ENCODE measurements at regions not wholly inside any gene's neighbourhood (a gene's known extent, or its start where the extent isn't known, plus 50 kb on each side); places are given as distances from the start of the nearest gene placed in this dataset.

GRCh38 chr3:145188079-145188770 lies 972.8 kb downstream of the PLOD2 start:
- Histone ChIP-seq H3K4me1 (replicated peaks; ENCODE audit: insufficient read depth) (no peaks in the 10 kb centered on the region), H3K9me3 (ENCODE audit: insufficient read depth, low read depth) (no peaks in the 10 kb centered on the region), H2AFZ (no peak overlapping the region), H3K9me2 (ENCODE audit: insufficient read depth) (no peaks in the 10 kb centered on the region; the same call in 1 of the 2 replicates), H3K27ac (no peak overlapping the region), H3K4me3 (no peak overlapping the region), H3K27me3 (ENCODE audit: insufficient read depth, low read depth) (no peaks in the 10 kb centered on the region), H3K4me2 (no peak overlapping the region), H3K79me2 (ENCODE audit: low read depth) (no peaks in the 10 kb centered on the region), H3K36me3 (ENCODE audit: low read depth) (no peaks in the 10 kb centered on the region), H3F3A (ENCODE audit: insufficient read depth, low read depth) (no peaks in the 10 kb centered on the region), H4K20me1 (ENCODE audit: insufficient read depth) (no peaks in the 10 kb centered on the region)
- no peak for TF ChIP-seq EZH2 (IDR thresholded peaks at IDR 0.05; ENCODE audit: low read depth)
- TF ChIP-seq CTCF (conservative IDR thresholded peaks at IDR 0.05) = no peak
- BruUV-seq (replicated peaks) = no TSS peak
- intact Hi-C loops (cut with micrococcal nuclease; ENCODE audit: unreplicated experiment) = no loop called here
- ChIA-PET CTCF (no interaction called here), POLR2A (ENCODE audit: unreplicated experiment) (no interaction called here)
- DNase-seq = no peak

DNA sequence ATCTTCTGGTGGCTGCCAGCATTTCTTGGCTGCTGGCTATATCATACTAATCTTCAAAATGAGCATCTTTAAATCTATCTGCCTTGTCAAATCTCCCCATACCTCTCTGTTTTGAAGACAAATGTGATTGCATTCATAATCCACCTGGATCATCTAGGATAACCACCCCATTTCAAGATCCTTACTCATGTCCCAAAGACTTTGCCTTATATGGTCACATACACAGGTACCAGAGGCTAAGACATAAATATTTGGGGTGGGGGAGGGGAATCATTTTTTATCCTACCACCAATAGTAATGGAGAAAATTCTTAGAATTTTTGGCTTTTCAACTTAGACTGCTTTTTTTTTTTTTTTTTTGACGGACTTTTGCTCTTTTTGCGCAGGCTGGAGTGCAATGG lies 970.8 kb downstream of the PLOD2 start:
- Histone ChIP-seq H3K4me3 (no peak overlapping the region), H3F3A (ENCODE audit: insufficient read depth, low read depth) (no peaks in the 10 kb centered on the region), H3K79me2 (ENCODE audit: low read depth) (no peaks in the 10 kb centered on the region), H3K27ac (no peak overlapping the region), H2AFZ (no peak overlapping the region), H3K9me2 (ENCODE audit: insufficient read depth) (no peaks in the 10 kb centered on the region; the same call in 1 of the 2 replicates), H3K4me2 (no peak overlapping the region), H3K9me3 (ENCODE audit: insufficient read depth, low read depth) (no peaks in the 10 kb centered on the region), H3K4me1 (replicated peaks; ENCODE audit: insufficient read depth) (no peaks in the 10 kb centered on the region), H4K20me1 (ENCODE audit: insufficient read depth) (no peaks in the 10 kb centered on the region), H3K27me3 (ENCODE audit: insufficient read depth, low read depth) (no peaks in the 10 kb centered on the region), H3K36me3 (ENCODE audit: low read depth) (no peaks in the 10 kb centered on the region)
- intact Hi-C loops (cut with micrococcal nuclease; ENCODE audit: unreplicated experiment) = no loop called here
- CTCF ChIA-PET = no interaction called here
- no peak for DNase-seq
- no peak for TF ChIP-seq EZH2 (IDR thresholded peaks at IDR 0.05; ENCODE audit: low read depth)
- TF ChIP-seq CTCF (conservative IDR thresholded peaks at IDR 0.05) = no peak
- BruUV-seq (replicated peaks) = no TSS peak
- POLR2A ChIA-PET (ENCODE audit: unreplicated experiment) = no interaction called here

DNA sequence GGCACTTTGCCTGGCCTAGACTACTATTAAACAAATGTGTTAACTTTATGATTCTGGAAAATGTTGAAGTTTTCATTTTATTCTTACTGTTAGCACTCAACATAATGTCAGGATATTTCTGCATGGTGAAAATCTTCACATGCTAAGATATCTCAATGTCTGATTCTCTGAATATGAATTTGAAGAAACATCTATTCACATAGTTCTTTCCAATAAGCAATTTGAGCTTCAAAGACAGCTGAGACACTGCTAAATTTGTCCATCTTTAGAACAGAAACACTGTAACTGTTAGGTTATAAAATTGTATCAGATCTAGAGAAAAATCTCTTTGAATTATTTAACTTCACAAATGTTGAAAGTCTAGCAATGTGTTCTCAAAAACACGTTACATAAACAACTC lies 970.2 kb downstream of the PLOD2 start:
- no peaks in the 10 kb centered on the region; the same call in none of the 2 replicates for H3K9me2 ChIP-seq (ENCODE audit: insufficient read depth)
- H4K20me1 ChIP-seq (ENCODE audit: insufficient read depth) = no peaks in the 10 kb centered on the region
- intact Hi-C loops (cut with micrococcal nuclease; ENCODE audit: unreplicated experiment) = no loop called here
- H3K9me3 ChIP-seq (ENCODE audit: insufficient read depth, low read depth) = no peaks in the 10 kb centered on the region
- no peak overlapping the region for H3K4me3 ChIP-seq
- H3K4me1 ChIP-seq (replicated peaks; ENCODE audit: insufficient read depth) = no peaks in the 10 kb centered on the region
- H3K4me2 ChIP-seq = no peak overlapping the region
- no peaks in the 10 kb centered on the region for H3F3A ChIP-seq (ENCODE audit: insufficient read depth, low read depth)
- no peak overlapping the region for H3K27ac ChIP-seq
- no peaks in the 10 kb centered on the region for H3K79me2 ChIP-seq (ENCODE audit: low read depth)
- no peaks in the 10 kb centered on the region for H3K36me3 ChIP-seq (ENCODE audit: low read depth)
- no TSS peak for BruUV-seq (replicated peaks)
- no peaks in the 10 kb centered on the region for H3K27me3 ChIP-seq (ENCODE audit: insufficient read depth, low read depth)
- ChIA-PET CTCF (no interaction called here), POLR2A (ENCODE audit: unreplicated experiment) (no interaction called here)
- TF ChIP-seq CTCF (conservative IDR thresholded peaks at IDR 0.05) (no peak), EZH2 (IDR thresholded peaks at IDR 0.05; ENCODE audit: low read depth) (no peak)
- DNase-seq = no peak
- H2AFZ ChIP-seq = no peak overlapping the region

Measured in PC-9 (cell line).